ENCODE measurements at regions not wholly inside any gene's neighbourhood (a gene's known extent, or its start where the extent isn't known, plus 50 kb on each side); places are given as distances from the start of the nearest gene placed in this dataset.
"Not testable (repeated sequence)": the region's sequence is repeated elsewhere in the genome, so short reads cannot be mapped to it uniquely, and the experiment has no call there.

- DNase-seq = not testable (repeated sequence)
Observed at GRCh38 chr5:152026328-152027024, 101.8 kb upstream of the GLRA1 start.

- no peak for DNase-seq
Observed at GRCh38 chr5:152016421-152016820, 91.8 kb upstream of the GLRA1 start.

GRCh38 chr5:152007653-152008335 is 83.1 kb upstream of the GLRA1 start:
- DNase-seq = no peak

GRCh38 chr5:152004095-152004494 is 79.4 kb upstream of the GLRA1 start:
- DNase-seq = no peak

Measured in suppressor macrophage (primary cell).